ENCODE measurements at regions not wholly inside any gene's neighbourhood (a gene's known extent, or its start where the extent isn't known, plus 50 kb on each side); places are given as distances from the start of the nearest gene placed in this dataset.

- H3K4me1 ChIP-seq: no peaks in the 10 kb centered on the region
- WGBS, 2 donors: 94 to 98% methylated on average over 7 of the region's 7 CpGs
- DNase-seq (no peak), ATAC-seq (no peak)
- no peak for TF ChIP-seq CTCF (IDR thresholded peaks at IDR 0.05)
- H3K4me3 ChIP-seq: no peak overlapping the region
- H3K36me3 ChIP-seq: no peaks in the 10 kb centered on the region
- H3K27ac ChIP-seq: no peak overlapping the region
- intact Hi-C loops (cut with DNase I): no loop called here
- H3K9me3 ChIP-seq: no peaks in the 10 kb centered on the region
- H3K27me3 ChIP-seq: no peaks in the 10 kb centered on the region
Observed at GRCh38 chr4:138636781-138637180, 378.8 kb upstream of the NOCT start.

- H3K36me3 ChIP-seq: no peaks in the 10 kb centered on the region
- 39 to 72% methylated on average over 2 of the region's 2 CpGs for WGBS, 2 donors
- no peaks in the 10 kb centered on the region for H3K9me3 ChIP-seq
- H3K4me3 ChIP-seq: no peak overlapping the region
- TF ChIP-seq CTCF (IDR thresholded peaks at IDR 0.05): no peak
- no peaks in the 10 kb centered on the region for H3K27me3 ChIP-seq
- DNase-seq (no peak), ATAC-seq (no peak)
- H3K4me1 ChIP-seq: no peaks in the 10 kb centered on the region
- intact Hi-C loops (cut with DNase I): no loop called here
- H3K27ac ChIP-seq: no peak overlapping the region
Observed at GRCh38 chr4:138634915-138635314, 380.7 kb upstream of the NOCT start.

- intact Hi-C loops (cut with DNase I): no loop called here
- WGBS, 2 donors: 73 to 77% methylated on average over 2 of the region's 2 CpGs
- no peaks in the 10 kb centered on the region for H3K27me3 ChIP-seq
- DNase-seq (no peak), ATAC-seq (no peak)
- H3K9me3 ChIP-seq: no peaks in the 10 kb centered on the region
- no peaks in the 10 kb centered on the region for H3K4me1 ChIP-seq
- no peak for TF ChIP-seq CTCF (IDR thresholded peaks at IDR 0.05)
- no peak overlapping the region for H3K4me3 ChIP-seq
- no peaks in the 10 kb centered on the region for H3K36me3 ChIP-seq
- no peak overlapping the region for H3K27ac ChIP-seq
Observed at GRCh38 chr4:138633580-138633904, 382.0 kb upstream of the NOCT start.

GRCh38 chr4:138632856-138633579 lies 382.6 kb upstream of the NOCT start:
- no peaks in the 10 kb centered on the region for H3K4me1 ChIP-seq
- WGBS, 2 donors: 84 to 93% methylated on average over 5 of the region's 5 CpGs
- no peak for TF ChIP-seq CTCF (IDR thresholded peaks at IDR 0.05)
- no peaks in the 10 kb centered on the region for H3K36me3 ChIP-seq
- no peak for DNase-seq
- H3K9me3 ChIP-seq: no peaks in the 10 kb centered on the region
- H3K27ac ChIP-seq: no peak overlapping the region
- no peak overlapping the region for H3K4me3 ChIP-seq
- no peaks in the 10 kb centered on the region for H3K27me3 ChIP-seq
- no peak for ATAC-seq
- intact Hi-C loops (cut with DNase I): no loop called here

Measured in heart right ventricle (tissue), 16 donors.